GM18951 (cell line): ENCODE measurements at regions not wholly inside any gene's neighbourhood (a gene's known extent, or its start where the extent isn't known, plus 50 kb on each side); places are given as distances from the start of the nearest gene placed in this dataset.
"Not testable (repeated sequence)": the region's sequence is repeated elsewhere in the genome, so short reads cannot be mapped to it uniquely, and the experiment has no call there.

Experiments used
- POLR2A ChIP-seq: IDR thresholded peaks from 4 replicates; pipeline ENCODE4 v1.6.1; 2011; ENCODE audit warnings: mild to moderate bottlenecking; ENCODE audit not compliant: insufficient read length, insufficient read depth; ENCODE audit errors: extremely low read depth
- in situ Hi-C: fragments of 300-500 bp; cut with MboI; formaldehyde crosslinking; loops from one replicate; pipeline ENCODE4 v1.12.0; 2022; ENCODE audit warnings: low sequenced_read_pairs, mixed read lengths, inconsistent platforms; ENCODE audit not compliant: unreplicated experiment

GRCh38 chr12:115297445-115297844 is 613.5 kb upstream of the TBX3 start:
- in situ Hi-C loops: no loop called here
- TF ChIP-seq POLR2A: no peak

- no peak for TF ChIP-seq POLR2A
- in situ Hi-C loops: no loop called here
Measured at GRCh38 chr12:115296613-115297198, 612.7 kb upstream of the TBX3 start.

DNA sequence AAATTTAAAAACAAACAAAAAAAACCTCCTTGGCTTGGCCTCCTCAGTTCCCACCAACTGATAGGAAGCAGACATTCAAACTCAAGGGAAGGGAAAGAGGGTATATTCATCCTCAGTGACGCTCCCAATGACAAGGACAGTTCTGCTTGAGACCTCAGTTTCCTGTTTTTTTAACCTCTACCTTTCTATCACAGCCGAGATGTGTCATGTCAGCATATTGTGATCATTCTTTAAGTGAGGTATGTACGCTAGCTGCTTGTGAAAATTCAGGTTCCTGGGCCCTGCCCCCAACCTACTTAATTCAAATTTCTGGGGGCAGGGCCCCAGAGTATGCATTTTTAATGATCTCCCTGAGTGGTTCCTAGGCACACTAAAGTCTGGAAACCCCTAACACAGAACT is 611.9 kb upstream of the TBX3 start:
- TF ChIP-seq POLR2A: no peak
- in situ Hi-C loops: no loop called here

GRCh38 chr12:115294453-115295133 is 610.6 kb upstream of the TBX3 start:
- no peak for TF ChIP-seq POLR2A
- in situ Hi-C loops: no loop called here

- in situ Hi-C loops: not testable (repeated sequence)
Measured at GRCh38 chr12:115285429-115285828, 601.5 kb upstream of the TBX3 start.

DNA sequence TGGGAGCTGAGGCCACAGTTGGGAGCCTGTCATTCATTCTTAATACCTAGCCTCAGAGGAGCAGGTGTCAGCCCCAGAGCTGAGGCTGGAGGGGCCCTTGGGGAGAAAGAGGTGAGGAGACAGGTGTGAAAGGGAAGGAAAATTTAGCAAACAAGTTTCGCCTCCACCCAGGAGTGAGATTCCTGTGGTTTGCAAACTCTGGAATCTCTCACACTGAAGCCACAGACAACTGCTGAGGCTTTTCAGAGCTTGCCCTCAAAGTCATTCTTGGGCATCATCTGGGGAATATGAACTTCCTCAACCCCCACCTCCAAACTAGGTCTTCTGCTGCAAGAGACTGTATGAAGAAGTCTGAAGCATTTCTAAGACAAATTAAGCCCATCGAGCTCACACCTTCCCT is 589.5 kb upstream of the TBX3 start:
- TF ChIP-seq POLR2A: no peak
- in situ Hi-C loops: no loop called here

GRCh38 chr12:115268451-115268850 is 584.5 kb upstream of the TBX3 start:
- in situ Hi-C loops: no loop called here
- TF ChIP-seq POLR2A: no peak

GRCh38 chr12:115267891-115268290 is 583.9 kb upstream of the TBX3 start:
- in situ Hi-C loops: no loop called here
- TF ChIP-seq POLR2A: no peak

- no peak for TF ChIP-seq POLR2A
- in situ Hi-C loops: no loop called here
Measured at GRCh38 chr12:115267464-115267863, 583.5 kb upstream of the TBX3 start.

GRCh38 chr12:115264605-115265004 is 580.6 kb upstream of the TBX3 start:
- in situ Hi-C loops: no loop called here
- TF ChIP-seq POLR2A: no peak

GRCh38 chr12:115261691-115262398 is 577.9 kb upstream of the TBX3 start:
- no peak for TF ChIP-seq POLR2A
- in situ Hi-C loops: no loop called here

GRCh38 chr12:115260762-115261675 is 577.0 kb upstream of the TBX3 start:
- in situ Hi-C loops: no loop called here
- no peak for TF ChIP-seq POLR2A

DNA sequence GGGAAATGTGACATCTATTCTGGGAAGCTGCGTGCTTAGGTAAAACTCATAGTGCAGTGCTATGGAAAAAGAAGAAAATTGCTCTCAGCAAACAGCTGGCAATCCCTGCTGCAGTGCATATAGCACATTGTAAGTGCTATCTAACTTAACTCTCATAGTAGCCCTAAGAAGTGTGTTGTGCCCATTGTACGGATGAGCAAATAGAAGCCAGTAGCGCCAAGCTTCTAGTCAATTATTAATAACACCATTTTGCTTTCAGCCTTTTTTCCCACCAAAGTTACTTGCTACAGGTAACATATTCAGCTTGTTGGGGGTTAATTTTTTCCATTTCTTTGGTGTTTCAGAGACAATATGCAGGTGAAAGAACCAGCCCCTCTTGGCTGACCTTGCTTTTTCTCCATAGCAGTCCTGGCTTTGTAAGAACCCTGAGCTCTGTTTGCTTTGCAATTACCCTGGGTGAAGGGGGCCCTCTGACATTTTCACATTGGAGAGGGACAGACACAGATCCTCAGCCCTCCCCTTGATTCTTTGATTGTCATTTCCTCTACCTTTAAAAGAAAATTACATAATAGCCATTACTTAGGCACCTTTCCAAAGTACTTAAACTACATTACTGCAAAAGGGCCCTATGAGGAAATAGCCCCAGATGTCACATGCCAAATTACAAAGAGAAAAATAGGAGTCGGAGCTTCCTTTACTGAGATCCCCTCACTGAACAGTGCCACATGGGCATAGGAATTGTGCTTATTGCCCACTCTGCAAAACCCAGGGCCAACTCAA is 576.2 kb upstream of the TBX3 start:
- no peak for TF ChIP-seq POLR2A
- in situ Hi-C loops: no loop called here

DNA sequence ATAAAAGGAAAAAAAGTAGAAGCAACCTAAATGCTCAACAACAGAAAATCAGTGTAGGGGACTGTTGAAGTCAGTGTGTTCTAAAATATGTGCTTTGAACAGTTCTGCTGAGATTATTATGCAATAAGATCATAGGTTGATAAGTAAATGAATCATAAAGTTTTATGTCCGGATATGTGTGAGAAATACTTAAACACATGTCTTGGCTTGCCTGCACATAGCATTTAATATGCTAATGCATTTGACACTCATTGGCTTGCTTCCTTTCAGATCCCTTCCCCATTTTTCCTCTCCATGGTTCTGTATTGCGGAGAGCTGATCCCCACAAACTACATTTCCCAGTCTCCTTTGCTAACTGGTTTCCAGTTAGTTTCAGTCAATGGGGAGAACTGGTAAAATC is 573.8 kb upstream of the TBX3 start:
- in situ Hi-C loops: no loop called here
- no peak for TF ChIP-seq POLR2A
